H1 (cell line): ENCODE measurements at regions not wholly inside any gene's neighbourhood (a gene's known extent, or its start where the extent isn't known, plus 50 kb on each side); places are given as distances from the start of the nearest gene placed in this dataset.

Source experiments
- CTCF ChIA-PET: fragments of 300-600 bp; sonication (Branson Sonifier 250); formaldehyde crosslinking; loops from one replicate; lab custom pipeline; 2021; ENCODE audit not compliant: partially characterized antibody; lab: Charles Lee
- POLR2A ChIA-PET: fragments of 300-600 bp; sonication (Branson Sonifier 250); formaldehyde crosslinking; loops from one replicate; lab custom pipeline; 2021; ENCODE audit warnings: inconsistent platforms; ENCODE audit not compliant: partially characterized antibody; lab: Charles Lee
- DNase-seq, 2 experiments: peaks; one replicate each; pipeline versions ENCODE4 v3.0.0 to v3.0.0-alpha.2; 2010 to 2022; ENCODE audit warnings: low spot score in 2 of 2, low read depth in 1 of 2, mixed read lengths in 1 of 2
- FAIRE-seq: peaks from 2 replicates; lab custom pipeline; 2011; peaks lifted over from hg19 to GRCh38; lab: Jason Lieb, UNC
- H2AFZ ChIP-seq: 2 replicates; pipeline ENCODE4 v1.8.1; 2012; ENCODE audit warnings: low read length, inconsistent platforms
- H2AK5ac ChIP-seq: 2 replicates; pipeline ENCODE4 v1.6.1; 2013; ENCODE audit warnings: low read depth, low read length
- H2BK120ac ChIP-seq: replicated peaks from 2 replicates; pipeline ENCODE3; 2013; ENCODE audit warnings: low read depth, low read length, inconsistent platforms
- H2BK12ac ChIP-seq: 2 replicates; pipeline ENCODE4 v1.6.1; 2013; ENCODE audit warnings: low read depth, low read length
- H2BK15ac ChIP-seq: 2 replicates; pipeline ENCODE4 v1.6.1; 2013; ENCODE audit warnings: low read length
- H2BK20ac ChIP-seq: 2 replicates; pipeline ENCODE4 v1.6.1; 2013; ENCODE audit warnings: low read length
- H2BK5ac ChIP-seq: 2 replicates; pipeline ENCODE4 v1.6.1; 2013; ENCODE audit warnings: low read depth, low read length
- H3K14ac ChIP-seq: 2 replicates; pipeline ENCODE4 v1.6.1; 2013; ENCODE audit warnings: inconsistent platforms; ENCODE audit not compliant: insufficient read length
- H3K18ac ChIP-seq: 2 replicates; pipeline ENCODE4 v1.6.1; 2013; ENCODE audit warnings: low read length; ENCODE audit errors: extremely low read depth
- H3K23ac ChIP-seq: 2 replicates; pipeline ENCODE4 v1.6.1; 2013; ENCODE audit warnings: inconsistent platforms; ENCODE audit not compliant: insufficient read length
- H3K23me2 ChIP-seq: 2 replicates; pipeline ENCODE4 v1.6.1; 2013; ENCODE audit warnings: low read depth, low read length
- H3K27ac ChIP-seq: 2 replicates; pipeline ENCODE4 v1.6.1; 2011; ENCODE audit warnings: low read depth, low read length, inconsistent platforms
- H3K27me3 ChIP-seq, 4 experiments: replicated peaks in 1 of 4; 1 replicate in 1 of 4; 2 replicates in 3 of 4; pipeline versions ENCODE4 v1.6.1 to v1.8.1; 2011 to 2013; ENCODE audit warnings: low read length in 3 of 4, mild to moderate bottlenecking in 3 of 4, inconsistent platforms in 2 of 4, mixed read lengths in 2 of 4, moderate library complexity in 1 of 4; ENCODE audit not compliant: control insufficient read depth in 3 of 4, insufficient read depth in 3 of 4; ENCODE audit errors: extremely low read depth in 1 of 4
- H3K36me3 ChIP-seq, 4 experiments: 2 replicates each; pipeline versions ENCODE4 v1.6.1 to v1.8.1; 2011 to 2013; ENCODE audit warnings: mild to moderate bottlenecking in 4 of 4, low read length in 3 of 4, moderate library complexity in 2 of 4, control low read depth in 1 of 4, inconsistent platforms in 1 of 4; ENCODE audit not compliant: insufficient read depth in 4 of 4, control insufficient read depth in 2 of 4
- H3K4ac ChIP-seq: replicated peaks from 2 replicates; pipeline ENCODE3; 2013; ENCODE audit warnings: low read length, low read depth, mixed read lengths, inconsistent platforms; ENCODE audit not compliant: insufficient read length
- H3K4me1 ChIP-seq, 4 experiments: replicated peaks in 1 of 4; 1 replicate in 1 of 4; 2 replicates in 3 of 4; pipeline versions ENCODE4 v1.6.1 to v1.8.1; 2011 to 2013; ENCODE audit warnings: low read length in 3 of 4, inconsistent platforms in 2 of 4, mixed read lengths in 1 of 4; ENCODE audit not compliant: insufficient read depth in 4 of 4, control insufficient read depth in 3 of 4
- H3K4me2 ChIP-seq, 2 experiments: 2 replicates each; pipeline versions ENCODE4 v1.6.1 to v1.8.1; 2011 to 2013; ENCODE audit warnings: low read depth in 2 of 2, low read length in 2 of 2, control low read depth in 1 of 2, inconsistent platforms in 1 of 2, mild to moderate bottlenecking in 1 of 2; ENCODE audit not compliant: insufficient read depth in 1 of 2
- H3K4me3 ChIP-seq, 4 experiments: fragments of 200-600, 300-600 bp in 1 of 4; sonication (generic), shearing (Covaris generic), sonication (Bioruptor Twin) in 1 of 4; 2 replicates each; pipeline versions ENCODE4 v1.5.1 to v1.8.1; 2011 to 2016; ENCODE audit warnings: low read length in 4 of 4, low read depth in 3 of 4, control low read depth in 2 of 4, inconsistent platforms in 2 of 4, mild to moderate bottlenecking in 2 of 4, mixed read lengths in 1 of 4, moderate library complexity in 1 of 4; ENCODE audit not compliant: insufficient read depth in 2 of 4; ENCODE audit errors: extremely low read depth in 1 of 4
- H3K56ac ChIP-seq: replicated peaks from 2 replicates; pipeline ENCODE3; 2013; ENCODE audit warnings: low read depth, mild to moderate bottlenecking, mixed read lengths, low read length, inconsistent platforms; ENCODE audit not compliant: insufficient read length
- H3K79me1 ChIP-seq: 2 replicates; pipeline ENCODE4 v1.6.1; 2013; ENCODE audit warnings: low read depth, low read length, control low read depth
- H3K79me2 ChIP-seq, 2 experiments: 2 replicates each; pipeline versions ENCODE4 v1.6.1 to v1.8.1; 2012 to 2013; ENCODE audit warnings: low read length in 2 of 2, mild to moderate bottlenecking in 2 of 2, inconsistent platforms in 1 of 2; ENCODE audit not compliant: insufficient read depth in 2 of 2, control insufficient read depth in 1 of 2
- H3K9ac ChIP-seq, 4 experiments: replicated peaks in 1 of 4; 1 replicate in 1 of 4; 2 replicates in 3 of 4; pipeline versions ENCODE4 v1.6.1 to v1.8.1; 2011 to 2013; ENCODE audit warnings: low read depth in 3 of 4, low read length in 3 of 4, control low read depth in 2 of 4, mild to moderate bottlenecking in 2 of 4, moderate library complexity in 2 of 4, inconsistent platforms in 1 of 4; ENCODE audit errors: extremely low read depth in 1 of 4
- H3K9me3 ChIP-seq, 2 experiments: 2 replicates each; pipeline versions ENCODE4 v1.6.1 to v1.8.1; 2012 to 2013; ENCODE audit warnings: mild to moderate bottlenecking in 2 of 2, moderate library complexity in 2 of 2, control low read depth in 1 of 2, inconsistent platforms in 1 of 2, low read depth in 1 of 2, low read length in 1 of 2, mixed read lengths in 1 of 2; ENCODE audit not compliant: insufficient read depth in 2 of 2
- H4K20me1 ChIP-seq, 2 experiments: replicated peaks in 1 of 2; 2 replicates each; pipeline versions ENCODE3 to v1.8.1; 2011 to 2013; ENCODE audit warnings: inconsistent platforms in 2 of 2, low read length in 2 of 2, mild to moderate bottlenecking in 1 of 2; ENCODE audit not compliant: insufficient read depth in 2 of 2, control insufficient read depth in 1 of 2
- H4K5ac ChIP-seq: 2 replicates; pipeline ENCODE4 v1.6.1; 2013; ENCODE audit warnings: low read length, low read depth, mixed read lengths, inconsistent platforms; ENCODE audit not compliant: insufficient read length
- H4K8ac ChIP-seq: 2 replicates; pipeline ENCODE4 v1.8.0; 2013; ENCODE audit warnings: mild to moderate bottlenecking, moderate library complexity, low read length, inconsistent platforms; ENCODE audit not compliant: insufficient read depth; ENCODE audit errors: extremely low read depth
- H4K91ac ChIP-seq: replicated peaks from 2 replicates; pipeline ENCODE3; 2013; ENCODE audit warnings: low read length, mixed read lengths, inconsistent platforms; ENCODE audit not compliant: insufficient read length
- ATF2 ChIP-seq: IDR thresholded peaks from 2 replicates; pipeline ENCODE4 v1.6.1; 2012; ENCODE audit warnings: low read length, inconsistent platforms
- ATF3 ChIP-seq: IDR thresholded peaks from 2 replicates; pipeline ENCODE4 v1.6.1; 2011; ENCODE audit warnings: low read depth, mild to moderate bottlenecking, low read length; ENCODE audit not compliant: insufficient read depth
- CBX8 ChIP-seq: fragments of 300-800, 300-1000 bp; sonication (generic); IDR thresholded peaks from 2 replicates; pipeline ENCODE4 v1.7.1; 2016; ENCODE audit warnings: low read depth, low read length, borderline replicate concordance
- CTBP2 ChIP-seq: IDR thresholded peaks from 2 replicates; pipeline ENCODE4 v1.7.0; 2011; ENCODE audit warnings: borderline replicate concordance, mild to moderate bottlenecking, moderate library complexity, mixed read lengths, low read length; ENCODE audit not compliant: insufficient read depth, insufficient read length
- FOSL1 ChIP-seq: IDR thresholded peaks from 2 replicates; pipeline ENCODE4 v1.6.1; 2011; ENCODE audit warnings: mild to moderate bottlenecking, low read depth, low read length, moderate library complexity; ENCODE audit not compliant: insufficient read depth
- JUN ChIP-seq: IDR thresholded peaks from 2 replicates; pipeline ENCODE4 v1.6.1; 2011; ENCODE audit warnings: low read depth, mild to moderate bottlenecking, improper control_type of control experiment, low read length
- JUND ChIP-seq: IDR thresholded peaks from 2 replicates; pipeline ENCODE4 v1.6.1; 2011; ENCODE audit warnings: mild to moderate bottlenecking, improper control_type of control experiment, low read length
- RFX5 ChIP-seq: IDR thresholded peaks from 2 replicates; pipeline ENCODE4 v1.6.1; 2011; ENCODE audit warnings: low read depth, low read length, improper control_type of control experiment, borderline replicate concordance
- RXRA ChIP-seq: IDR thresholded peaks from 2 replicates; pipeline ENCODE4 v1.6.1; 2011; ENCODE audit warnings: low read depth, mild to moderate bottlenecking, low read length, moderate library complexity; ENCODE audit not compliant: insufficient read depth
- TEAD4 ChIP-seq: IDR thresholded peaks from 2 replicates; pipeline ENCODE4 v1.6.1; 2012; ENCODE audit warnings: low read depth, low read length, inconsistent platforms, mixed read lengths
- USF2 ChIP-seq: IDR thresholded peaks from 2 replicates; pipeline ENCODE4 v1.6.1; 2011; ENCODE audit warnings: low read length, improper control_type of control experiment
- WGBS, 2 experiments: shearing (Covaris generic) in 1 of 2; methylation state at CpG; one replicate each; pipeline versions ENCODE4 v1.1.6 to v1.1.7; 2013 to 2015; ENCODE audit warnings: low lambda C conversion rate in 2 of 2, mixed read lengths in 2 of 2, inconsistent platforms in 1 of 2, low coverage in 1 of 2, missing lambda C conversion rate in 1 of 2; ENCODE audit not compliant: insufficient replicate concordance in 2 of 2, insufficient coverage in 1 of 2, insufficient read length in 1 of 2; ENCODE audit errors: extremely low coverage in 1 of 2, missing lambda C conversion rate in 1 of 2; 5-methylcytosine and 5-hydroxymethylcytosine counted together

- no peaks in the 10 kb centered on the region for H4K20me1 ChIP-seq
- no peak overlapping the region for H3K4ac ChIP-seq
- H3K56ac ChIP-seq = no peak overlapping the region
- H4K91ac ChIP-seq = no peak overlapping the region
- no peak overlapping the region for H2BK5ac ChIP-seq
- no peak overlapping the region for H3K4me2 ChIP-seq
- CTCF ChIA-PET = interaction anchor here (0.6 to 1.7 kb wide), 4 partner anchors 12 to 267 kb away, joined by 3 to 5 read pairs (median 4); no protein-coding TSS in a partner anchor
- DNase-seq = no peak
- H2BK12ac ChIP-seq = no peak overlapping the region
- H2AFZ ChIP-seq = no peak overlapping the region
- H3K9ac ChIP-seq = no peak overlapping the region
- POLR2A ChIA-PET = no interaction called here
- H3K23me2 ChIP-seq = no peaks in the 10 kb centered on the region
- H2BK20ac ChIP-seq = no peak overlapping the region
- 95% methylated on average over 2 of the region's 2 CpGs; no CpG with 5 or more reads in 1 of the 2 experiments for WGBS, 2 experiments
- no peak overlapping the region for H3K4me3 ChIP-seq
- no peak overlapping the region for H2BK15ac ChIP-seq
- no peak overlapping the region for H2BK120ac ChIP-seq
- H2AK5ac ChIP-seq = no peak overlapping the region
- H3K9me3 ChIP-seq = no peaks in the 10 kb centered on the region
- no peak overlapping the region for H3K18ac ChIP-seq
- H3K79me2 ChIP-seq = no peaks in the 10 kb centered on the region
- no peak overlapping the region for H3K27ac ChIP-seq
- no peak overlapping the region for H3K14ac ChIP-seq
- H3K27me3 ChIP-seq = no peaks in the 10 kb centered on the region
- H4K8ac ChIP-seq = no peak overlapping the region
- FAIRE-seq = no peak
- no peak overlapping the region for H4K5ac ChIP-seq
- H3K23ac ChIP-seq = no peak overlapping the region
- H3K36me3 ChIP-seq = no peaks in the 10 kb centered on the region
- no peaks in the 10 kb centered on the region for H3K4me1 ChIP-seq
- H3K79me1 ChIP-seq = no peaks in the 10 kb centered on the region
- TF ChIP-seq RFX5 (no peak), JUND (no peak), ATF3 (no peak), JUN (no peak), USF2 (no peak), CTBP2 (no peak), RXRA (no peak), TEAD4 (no peak), CBX8 (no peak), FOSL1 (no peak), ATF2 (no peak)
Measured at GRCh38 chr11:26017903-26018302, 314.0 kb upstream of the ANO3 start.
